HG02798 (cell line): ENCODE measurements at regions not wholly inside any gene's neighbourhood (a gene's known extent, or its start where the extent isn't known, plus 50 kb on each side); places are given as distances from the start of the nearest gene placed in this dataset.

ENCODE experiments used
- ATAC-seq: cut with Tn5 transposase; IDR thresholded peaks from one replicate; pipeline ENCODE4 v1.9.1; 2021; ENCODE audit warnings: mild to moderate bottlenecking; ENCODE audit not compliant: unreplicated experiment, poor library complexity

DNA sequence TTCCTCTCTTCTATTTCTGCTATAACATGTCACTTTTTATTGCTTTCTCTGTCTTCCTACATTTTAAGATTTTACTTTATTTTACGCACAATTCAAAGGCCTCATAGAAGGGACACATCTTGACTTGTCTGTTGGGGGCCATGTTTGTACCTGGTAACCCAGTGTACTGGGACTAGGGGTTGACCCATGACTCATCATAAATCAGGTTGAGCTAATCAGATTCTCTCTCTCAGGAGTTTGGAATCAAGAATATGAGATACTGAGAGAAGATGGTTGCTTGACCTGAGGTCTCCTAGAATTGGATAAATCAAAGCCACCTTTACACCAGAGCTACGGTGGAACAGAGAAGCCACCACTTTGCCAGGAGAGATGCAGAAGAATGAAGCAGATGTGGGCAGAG, 153.0 kb downstream of the UXS1 start:
- ATAC-seq, result no peak

DNA sequence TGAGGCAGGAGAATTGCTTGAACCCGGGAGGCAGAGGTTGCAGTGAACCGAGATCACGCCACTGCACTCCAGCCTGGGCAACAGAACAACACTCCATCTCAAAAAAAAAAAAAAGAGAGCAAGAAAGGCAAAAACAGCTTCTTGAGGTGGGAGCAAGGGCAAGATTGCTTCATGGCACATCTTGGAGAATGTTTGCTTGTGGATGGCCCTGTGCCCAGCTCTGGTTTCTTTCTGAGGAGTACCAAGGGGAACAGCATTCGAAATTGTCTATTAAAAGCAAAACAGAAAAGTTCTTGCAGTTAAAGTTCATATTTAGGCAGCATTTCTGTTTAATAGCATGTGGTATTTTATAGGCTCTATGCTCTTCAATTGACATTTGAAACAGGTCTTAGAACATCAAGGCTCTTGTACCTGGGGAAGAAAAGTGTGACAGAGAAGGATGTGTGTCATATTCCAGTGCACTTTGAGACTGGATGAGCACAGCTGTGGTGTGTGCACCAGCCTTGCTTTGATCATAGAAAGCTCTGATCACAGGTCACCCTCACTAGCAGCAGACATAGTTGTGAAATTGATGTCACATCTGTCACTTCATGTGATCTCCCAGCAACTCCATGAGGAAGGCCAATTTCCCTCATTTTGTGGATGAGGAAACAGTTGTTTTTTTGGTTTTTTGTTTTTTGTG, 154.3 kb downstream of the UXS1 start:
- no peak for ATAC-seq

DNA sequence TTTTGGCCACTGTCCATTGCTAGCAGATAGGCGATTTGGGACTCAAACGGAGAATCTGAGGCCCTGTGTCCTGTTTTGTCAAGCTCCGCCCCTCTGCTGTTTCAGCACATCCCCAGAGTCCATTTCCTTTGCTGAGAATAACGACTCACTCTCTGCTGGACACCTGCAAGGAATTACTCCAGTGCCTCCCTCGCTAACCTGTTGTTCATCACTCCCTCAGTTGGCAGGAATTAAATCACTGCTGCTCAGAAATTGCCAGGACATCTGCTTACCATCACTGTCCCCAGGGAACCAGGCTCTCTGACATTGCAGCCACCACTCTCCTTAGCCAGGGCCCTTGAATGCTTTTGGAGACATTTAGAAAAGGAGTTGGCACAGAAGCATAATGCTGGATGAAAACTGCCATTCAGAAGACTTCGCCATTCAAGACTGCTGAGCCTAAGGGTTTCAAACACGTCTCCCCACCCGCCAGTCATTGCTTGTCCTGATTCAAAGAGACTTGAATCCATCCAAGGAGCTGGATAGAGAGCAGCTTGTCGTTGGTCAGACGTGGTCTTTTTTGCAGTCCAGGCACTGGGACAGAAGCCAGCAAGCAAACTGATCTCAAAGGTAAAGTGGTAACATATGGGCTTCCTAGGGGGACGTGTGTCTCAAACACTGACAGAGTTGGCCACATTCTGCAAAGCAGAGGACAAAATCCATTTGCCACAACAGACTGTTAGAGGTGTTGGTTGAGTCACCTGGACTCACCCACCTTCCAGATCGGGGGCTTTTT, 155.3 kb downstream of the UXS1 start:
- no peak for ATAC-seq

- no peak for ATAC-seq
Measured at GRCh38 chr2:106037932-106038331, 156.2 kb downstream of the UXS1 start.

- no peak for ATAC-seq
Measured at GRCh38 chr2:106037262-106037661, 156.8 kb downstream of the UXS1 start.

DNA sequence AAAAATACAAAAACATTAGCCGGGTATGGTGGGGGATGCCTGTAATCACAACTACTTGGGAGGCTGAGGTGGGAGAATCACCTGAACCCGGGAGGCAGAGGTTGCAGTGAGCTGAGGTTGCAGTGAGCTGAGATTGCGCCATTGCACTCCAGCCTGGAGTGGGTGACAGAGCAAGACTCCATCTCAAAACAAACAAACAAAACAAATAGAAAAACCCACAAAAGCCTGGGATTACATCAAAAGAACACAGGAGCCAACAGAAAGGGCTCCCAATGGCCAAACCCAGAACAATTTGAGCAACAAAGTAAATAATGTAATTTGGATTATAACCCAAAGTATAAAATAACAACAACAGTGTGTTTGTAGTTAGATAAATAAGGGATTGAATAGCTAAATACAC, 159.8 kb downstream of the UXS1 start:
- ATAC-seq, result no peak

- no peak for ATAC-seq
Measured at GRCh38 chr2:106032676-106033075, 161.4 kb downstream of the UXS1 start.

DNA sequence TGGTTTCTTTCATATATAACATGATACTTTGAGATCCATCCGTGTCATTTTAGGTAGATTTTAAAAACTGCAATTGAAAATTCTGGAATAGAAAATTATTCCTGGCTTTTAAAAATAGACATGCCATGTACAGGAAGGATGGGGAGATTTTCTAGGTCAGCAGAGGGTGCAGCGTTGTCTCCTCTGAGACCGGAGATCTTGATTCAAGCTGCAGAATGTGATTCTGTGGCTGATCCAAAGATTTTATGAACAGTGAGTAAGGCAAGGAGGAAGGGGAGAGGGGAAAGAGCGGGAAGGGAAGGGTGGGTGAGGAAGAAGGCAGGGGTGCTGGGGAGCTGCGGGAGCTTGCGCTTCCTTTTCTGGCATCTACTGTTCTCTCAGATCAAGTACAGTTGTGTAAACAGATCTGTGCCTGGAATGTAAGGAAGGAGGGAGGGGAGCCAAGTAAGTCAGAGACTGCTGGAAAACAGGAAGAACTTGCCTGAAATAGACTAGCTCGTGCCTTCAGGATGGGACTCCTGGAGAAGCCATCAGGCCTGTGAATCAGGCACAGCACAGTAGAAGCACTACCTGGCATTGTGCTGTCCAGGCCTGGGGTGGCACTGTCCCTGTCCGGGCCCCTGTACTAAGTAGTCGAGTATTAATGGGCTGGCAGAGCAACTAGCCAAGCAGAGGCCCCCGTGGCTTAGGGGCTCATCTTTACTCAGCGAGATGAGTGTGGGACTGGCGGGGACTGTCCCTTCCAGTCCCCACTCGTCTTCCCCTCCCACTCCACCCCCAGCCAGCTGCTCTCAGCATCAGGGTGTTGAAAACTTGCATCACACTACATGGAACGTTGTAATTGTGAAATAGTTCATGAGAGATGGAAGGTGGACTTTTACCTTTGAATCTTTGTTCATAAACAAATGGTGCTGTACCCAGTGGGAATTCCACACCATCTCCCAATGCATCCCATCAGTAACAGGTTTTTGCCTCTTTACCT, 163.5 kb downstream of the UXS1 start:
- peak; percentile 70 for ATAC-seq

DNA sequence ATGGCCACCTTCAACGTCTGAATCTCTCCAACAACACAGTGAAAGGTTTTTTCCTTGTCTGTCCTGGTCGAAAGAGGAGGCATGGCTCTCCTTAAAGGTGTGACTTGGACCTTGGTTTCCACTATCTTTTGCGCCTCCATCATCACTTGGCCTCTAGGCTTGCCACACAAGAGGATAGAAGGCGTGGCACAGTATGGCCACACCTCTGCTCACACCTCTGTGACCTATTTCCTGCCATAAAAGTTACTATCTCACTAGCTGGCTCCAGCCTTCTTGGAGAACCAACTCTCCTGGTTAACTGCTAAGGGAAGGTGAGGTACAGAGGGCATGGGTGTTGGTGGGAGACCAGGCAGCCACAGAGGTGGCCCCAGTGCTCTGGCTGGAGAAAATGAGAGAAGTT, 165.9 kb downstream of the UXS1 start:
- ATAC-seq, result no peak

DNA sequence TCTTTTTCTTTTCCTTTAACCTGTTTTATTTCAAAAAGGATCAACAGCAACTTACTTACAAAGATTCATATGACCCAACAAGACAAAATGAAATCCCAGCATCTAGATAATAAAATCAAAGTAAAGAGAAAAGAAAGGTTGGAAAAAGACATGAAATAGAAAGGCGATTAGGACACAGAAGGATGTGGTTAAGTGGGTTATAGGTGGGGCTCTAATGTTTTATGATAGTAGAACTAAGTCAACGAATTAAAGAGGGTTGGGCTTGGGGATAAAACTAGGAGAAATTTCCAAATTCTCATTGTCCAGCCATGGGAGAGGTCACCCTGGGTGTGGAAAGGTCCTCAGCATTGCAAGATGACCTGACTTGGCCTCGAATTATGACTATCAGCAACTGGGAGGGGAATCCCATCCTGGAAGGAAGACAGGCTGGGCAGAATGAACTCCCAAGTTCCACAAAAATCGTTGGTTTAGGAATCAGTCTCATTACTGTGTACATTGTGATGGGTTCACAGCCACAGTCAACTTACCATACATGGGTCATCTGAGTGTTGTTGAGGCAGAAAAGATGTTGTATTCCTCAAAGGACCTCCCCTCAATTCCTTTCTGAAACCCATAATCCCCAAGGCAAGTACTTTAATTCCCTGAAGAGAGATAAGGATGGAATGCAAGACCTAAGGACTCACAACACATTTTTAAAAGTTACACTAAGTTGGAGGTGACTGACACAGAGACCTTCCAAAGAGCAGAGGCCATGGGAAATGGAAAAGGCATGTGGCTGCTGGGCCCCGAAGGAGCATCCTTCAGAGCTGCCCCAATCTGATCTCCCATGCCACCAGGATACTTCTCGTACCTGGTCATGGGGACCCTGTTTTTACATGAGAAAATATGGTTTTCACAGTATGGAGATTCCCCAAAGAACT, 167.6 kb downstream of the UXS1 start:
- no peak for ATAC-seq

DNA sequence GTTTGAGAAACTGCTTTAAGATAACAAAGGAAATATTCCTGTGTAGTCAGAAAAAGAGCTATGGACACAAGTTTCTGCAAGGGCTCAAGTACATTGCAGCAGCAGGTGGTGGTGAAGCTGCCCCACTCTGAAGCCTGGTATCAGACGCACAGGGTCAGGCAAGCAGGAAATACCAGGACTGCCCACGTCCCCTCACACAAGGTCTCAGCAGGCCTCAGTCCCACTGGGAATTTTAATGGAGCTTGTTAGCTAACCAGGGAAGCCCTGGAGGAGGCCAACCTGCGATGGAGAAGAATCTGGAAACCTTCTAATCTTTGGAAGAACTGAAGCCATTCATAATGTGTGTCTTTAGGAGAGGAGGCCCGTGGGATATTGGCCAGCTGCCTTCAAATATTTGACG, 168.3 kb downstream of the UXS1 start:
- no peak for ATAC-seq

DNA sequence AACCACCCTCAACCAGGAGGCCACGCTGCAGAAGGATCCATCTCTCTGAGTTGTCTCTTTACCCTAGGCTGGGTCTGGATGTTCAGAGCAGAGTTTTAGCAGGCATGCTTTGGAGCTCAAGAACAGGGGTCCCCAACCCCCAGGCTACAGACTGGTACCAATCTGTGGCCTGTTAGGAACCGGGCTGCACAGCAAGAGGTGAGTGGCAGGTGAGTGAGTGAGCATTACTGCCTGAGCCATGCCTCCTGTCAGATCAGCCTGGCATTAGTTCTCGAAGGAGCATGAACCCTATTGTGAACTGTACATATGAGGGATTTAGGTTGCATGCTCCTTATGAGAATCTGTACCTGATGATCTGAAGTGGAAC, 172.5 kb downstream of the UXS1 start:
- no peak for ATAC-seq

DNA sequence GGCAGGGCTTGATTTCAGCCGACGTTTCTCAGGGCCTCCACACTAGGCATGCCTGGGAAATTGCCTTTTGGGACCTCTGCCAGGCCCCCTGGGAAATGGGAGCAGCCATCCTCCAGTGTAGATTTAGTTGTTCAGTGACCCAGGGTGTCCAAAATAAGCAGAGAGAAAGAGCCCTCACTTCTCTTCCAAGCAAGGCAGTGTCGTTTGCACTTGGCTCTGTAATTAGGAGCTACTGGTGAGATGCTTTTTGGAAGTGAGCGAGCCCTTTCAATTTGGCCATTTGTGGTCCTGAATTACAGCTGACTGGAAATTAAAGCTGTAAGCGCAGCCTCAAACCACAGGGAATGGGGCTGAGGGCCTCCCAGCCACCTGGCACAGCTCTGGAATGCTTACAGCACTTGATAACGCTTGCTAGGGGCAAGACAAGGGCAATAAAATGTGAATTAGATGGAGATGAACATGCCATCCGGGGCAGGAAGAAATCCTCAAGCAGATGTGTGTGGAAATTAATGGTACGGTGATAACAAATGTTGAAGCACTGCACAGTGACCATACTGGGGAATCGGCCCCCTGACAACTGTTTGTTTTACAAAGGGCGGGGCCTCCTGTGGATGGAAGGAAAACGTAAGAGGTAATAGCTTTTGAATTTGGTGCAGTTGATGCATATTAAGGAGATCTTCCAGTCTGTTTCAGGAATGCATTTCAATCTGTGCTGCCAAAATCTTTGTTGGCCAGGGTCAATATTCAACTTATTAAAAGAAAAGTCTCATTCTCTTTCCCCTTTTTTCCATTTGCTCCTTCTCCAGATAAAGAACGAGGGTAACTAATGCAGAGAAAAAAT, 173.1 kb downstream of the UXS1 start:
- ATAC-seq, result no peak

GRCh38 chr2:106020032-106020431, 174.1 kb downstream of the UXS1 start:
- no peak for ATAC-seq

GRCh38 chr2:106018141-106018540, 176.0 kb downstream of the UXS1 start:
- ATAC-seq, result no peak

GRCh38 chr2:106012591-106013347, 181.3 kb downstream of the UXS1 start:
- no peak for ATAC-seq

DNA sequence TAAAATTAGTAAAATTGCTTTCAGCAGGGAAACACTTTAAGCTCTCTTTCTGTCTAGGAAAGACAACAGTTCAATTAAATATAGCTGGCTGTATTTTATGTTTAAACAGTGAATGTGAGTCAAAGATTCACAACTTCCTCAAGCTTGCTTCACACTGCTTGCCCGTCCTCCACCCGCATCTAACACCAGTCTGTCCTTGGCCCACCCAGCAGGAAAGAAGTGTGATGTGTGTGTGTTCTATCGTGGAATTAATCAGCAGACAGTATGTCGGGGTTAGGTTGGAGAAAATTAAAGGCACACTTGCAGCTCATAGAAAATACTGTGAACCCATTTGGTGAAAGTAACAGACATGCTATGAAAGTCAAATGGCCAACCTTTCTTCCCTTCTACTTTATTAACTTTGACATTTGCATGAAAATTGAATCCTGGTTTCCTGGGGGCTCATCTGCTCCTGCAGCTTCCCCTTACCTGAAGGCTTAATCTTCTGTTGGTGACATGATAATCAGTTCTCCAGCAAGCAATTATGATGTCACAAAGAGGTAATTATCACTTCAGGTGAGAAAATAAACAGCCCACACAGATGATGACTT, 182.0 kb downstream of the UXS1 start:
- no peak for ATAC-seq

- no peak for ATAC-seq
Measured at GRCh38 chr2:106011380-106011779, 182.7 kb downstream of the UXS1 start.
